HG02885 (cell line): ENCODE measurements at regions not wholly inside any gene's neighbourhood (a gene's known extent, or its start where the extent isn't known, plus 50 kb on each side); places are given as distances from the start of the nearest gene placed in this dataset.
A peak's percentile ranks its signal among the peaks of the same experiment; 100 is the strongest.

Experiments used
- ATAC-seq: cut with Tn5 transposase; IDR thresholded peaks from one replicate; pipeline ENCODE4 v1.9.1; 2021; ENCODE audit warnings: mild to moderate bottlenecking; ENCODE audit not compliant: unreplicated experiment, poor library complexity

DNA sequence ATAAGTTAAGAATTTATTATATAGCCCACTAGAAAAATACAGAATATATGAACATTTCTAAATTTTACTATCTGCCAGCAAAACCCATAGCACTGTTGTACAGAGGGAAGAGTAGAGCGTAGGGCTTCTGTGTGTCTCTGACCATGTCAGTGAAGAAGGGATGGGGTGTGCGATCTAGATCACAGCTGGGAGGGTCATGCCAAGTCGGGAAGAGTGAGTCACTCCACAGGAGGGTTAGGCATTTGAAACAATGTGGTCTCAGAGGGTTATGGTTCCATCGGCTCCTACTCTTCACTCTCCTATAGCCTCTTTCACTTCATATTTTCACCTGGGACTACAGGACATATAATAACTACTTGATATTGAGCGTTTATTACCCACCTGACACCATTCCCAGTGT lies 185.1 kb upstream of the DDHD1 start:
- ATAC-seq: no peak

DNA sequence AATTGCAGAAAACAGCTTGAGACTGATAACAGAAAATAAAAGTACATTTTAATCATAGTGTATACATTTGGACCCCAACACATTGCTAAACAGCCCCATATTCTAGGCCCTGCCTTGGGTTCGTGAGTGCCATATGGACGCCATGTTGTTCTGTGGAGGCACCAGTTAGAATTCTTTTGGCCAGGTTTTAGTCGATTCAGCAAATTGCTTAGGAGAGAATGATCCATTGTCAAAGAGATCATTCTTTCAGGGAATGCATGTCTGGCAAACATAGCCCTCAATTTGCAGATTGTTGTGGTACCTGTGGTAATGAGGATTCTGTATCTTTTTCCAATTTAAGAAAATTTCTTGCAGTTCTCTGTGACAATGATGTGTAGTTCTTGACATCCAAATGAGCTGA lies 183.6 kb upstream of the DDHD1 start:
- no peak for ATAC-seq

DNA sequence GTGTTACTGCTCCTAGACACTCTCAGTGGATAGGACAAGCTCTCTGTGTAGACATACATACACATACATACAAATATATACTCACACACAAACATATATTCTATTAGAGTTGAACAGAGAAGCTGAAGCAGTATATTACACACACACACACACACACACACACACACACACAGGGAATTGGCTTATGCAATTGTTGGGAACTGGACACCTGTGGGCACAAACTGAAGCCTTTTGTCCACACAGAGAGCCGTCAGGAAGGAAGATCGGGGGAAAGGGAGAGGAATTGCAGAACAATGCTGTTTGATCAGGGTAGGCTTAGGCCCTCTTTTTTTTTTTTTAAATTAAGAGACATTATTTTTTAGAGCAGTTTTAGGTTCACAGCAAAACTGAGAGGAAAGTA lies 180.7 kb upstream of the DDHD1 start:
- no peak for ATAC-seq

DNA sequence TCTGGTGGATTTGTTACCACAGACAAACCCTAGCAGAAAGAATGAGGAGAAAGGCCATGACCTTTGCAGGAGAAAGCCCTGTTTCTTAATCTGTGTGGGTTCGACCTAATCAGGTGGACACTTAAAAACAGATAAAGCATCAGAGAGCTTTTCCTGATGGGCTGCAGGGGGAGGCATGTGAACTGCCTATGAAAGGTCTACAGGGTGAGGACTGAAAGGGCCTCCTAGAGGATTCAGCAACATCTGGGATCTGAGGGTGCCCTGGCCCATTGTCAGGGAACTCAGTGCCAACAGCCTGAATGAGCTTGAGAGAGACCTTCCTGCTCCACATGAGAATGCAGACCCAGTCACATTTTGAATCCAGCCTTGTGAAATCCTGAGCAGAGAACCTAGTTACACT lies 178.8 kb upstream of the DDHD1 start:
- no peak for ATAC-seq

DNA sequence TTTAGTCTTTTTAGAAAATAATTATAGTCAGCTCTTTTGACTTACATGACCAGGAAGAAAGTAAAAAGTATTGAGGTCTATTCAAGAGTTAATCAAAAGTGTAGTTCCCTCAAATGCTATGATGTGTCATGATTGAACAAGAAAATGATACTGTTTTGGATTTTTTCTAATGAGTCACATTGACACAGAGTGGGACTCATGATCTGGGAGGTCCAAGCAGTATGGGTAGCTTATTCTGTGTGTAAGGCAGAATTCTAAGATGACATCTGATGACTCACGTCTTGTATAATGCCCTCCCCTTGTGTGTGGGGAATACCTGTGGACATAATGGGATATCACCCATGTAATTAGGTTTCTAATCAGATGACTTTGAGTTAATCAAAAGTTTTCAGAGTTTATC lies 178.1 kb upstream of the DDHD1 start:
- no peak for ATAC-seq

DNA sequence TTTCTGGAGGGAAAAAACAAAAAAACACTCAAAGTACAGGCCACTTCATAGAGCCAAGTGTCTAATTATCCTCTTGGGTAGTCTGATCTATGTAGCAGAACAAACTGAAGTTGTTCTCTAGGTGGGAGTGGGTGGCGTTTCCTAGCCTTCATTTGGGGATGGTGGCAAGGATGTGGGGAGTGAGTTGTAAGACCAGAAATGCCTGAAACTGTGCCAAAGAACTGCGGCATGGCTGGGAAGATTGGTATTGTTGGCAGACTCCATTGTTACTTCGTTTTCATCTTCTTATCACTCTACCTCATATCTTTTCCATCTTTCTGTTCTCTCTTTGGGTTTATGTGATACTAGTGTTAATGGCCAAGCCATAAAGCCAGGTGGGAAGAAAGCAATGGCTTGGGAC lies 177.3 kb upstream of the DDHD1 start:
- ATAC-seq: no peak

DNA sequence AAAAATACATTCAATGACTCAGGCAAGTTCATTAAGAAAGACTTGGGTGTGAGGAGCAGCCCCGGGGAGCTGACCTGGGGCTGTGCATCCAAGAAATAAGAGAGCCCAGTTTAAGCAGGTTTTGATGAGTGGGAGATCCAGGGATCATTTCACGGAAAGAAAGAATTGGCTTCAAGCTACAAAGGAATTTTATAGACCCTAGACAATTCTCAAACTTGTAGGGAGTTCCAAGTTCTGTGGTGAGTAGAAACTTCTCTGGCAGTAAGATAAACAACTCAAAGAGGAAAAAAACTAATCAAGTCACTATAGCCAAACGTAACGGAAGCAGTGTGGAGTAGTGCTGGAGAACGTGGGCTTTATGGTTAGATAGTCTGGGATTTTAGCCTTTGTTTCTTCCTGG lies 175.7 kb upstream of the DDHD1 start:
- ATAC-seq: no peak

DNA sequence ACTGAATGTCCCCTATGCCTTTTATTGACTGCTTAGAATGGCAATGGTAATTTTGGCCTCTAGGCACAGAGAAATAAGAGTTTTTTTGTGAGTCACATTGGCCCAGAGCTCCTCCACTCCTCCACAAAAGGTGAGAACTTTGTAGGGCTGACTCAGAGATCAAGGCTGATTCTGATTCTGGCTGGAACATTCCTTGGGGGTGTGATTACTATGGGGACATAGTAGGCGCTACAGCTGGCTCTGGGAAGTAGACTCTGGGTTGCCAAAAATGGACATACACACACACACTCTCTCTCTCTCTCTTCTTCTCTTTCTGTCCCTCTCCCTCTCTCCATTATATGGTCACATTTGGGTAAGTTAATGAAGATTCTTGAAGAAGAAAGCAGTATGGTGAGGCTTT lies 174.6 kb upstream of the DDHD1 start:
- ATAC-seq: no peak

DNA sequence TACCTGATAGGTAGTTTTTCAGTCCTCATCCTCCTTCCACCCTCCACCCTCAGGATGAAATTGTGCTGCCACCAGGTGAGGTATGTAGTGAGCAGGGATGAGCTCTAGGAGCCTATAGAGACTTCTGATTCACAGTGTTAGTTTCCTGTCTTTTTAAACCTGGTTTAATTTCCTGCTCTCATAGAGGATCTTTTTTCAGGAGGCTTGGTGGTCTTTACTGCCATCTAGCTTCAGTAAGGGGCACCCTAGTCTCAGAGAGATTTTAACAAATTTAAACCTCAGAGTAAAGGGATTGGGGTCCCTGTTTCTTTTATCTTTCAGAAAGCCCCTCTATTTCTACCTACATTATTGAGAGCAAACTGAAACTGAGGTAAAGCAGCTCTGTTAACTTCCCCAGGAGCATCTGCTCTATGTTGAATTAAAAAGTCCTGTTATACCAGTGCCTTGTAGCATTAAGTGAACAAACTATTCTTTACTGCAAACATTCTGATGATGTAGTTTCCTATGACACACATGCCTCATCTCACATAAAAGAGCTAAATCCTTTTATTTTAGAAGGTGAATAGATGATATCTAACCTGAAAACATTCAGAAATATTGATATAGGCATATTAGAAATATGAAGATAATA lies 172.2 kb upstream of the DDHD1 start:
- ATAC-seq: no peak

DNA sequence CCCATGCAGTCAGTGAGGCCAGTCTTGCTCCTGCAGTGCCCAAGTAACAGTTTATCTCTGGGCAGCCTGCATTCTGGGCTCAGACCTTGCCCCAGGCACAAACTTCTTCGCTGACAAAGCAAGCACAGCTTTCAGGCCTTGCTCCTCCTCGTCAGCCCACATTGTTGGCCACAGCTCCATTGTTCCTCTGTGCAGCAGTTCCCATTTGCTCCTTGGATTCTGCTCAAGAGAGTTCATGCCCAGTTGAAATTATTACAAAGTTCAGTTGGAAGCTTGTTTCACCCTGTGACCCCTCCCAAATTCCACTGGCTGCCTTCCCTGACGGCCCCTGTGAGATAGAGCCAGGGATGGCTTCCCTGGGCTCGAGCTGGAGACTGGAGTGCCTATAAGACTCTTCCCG lies 163.4 kb upstream of the DDHD1 start:
- no peak for ATAC-seq

DNA sequence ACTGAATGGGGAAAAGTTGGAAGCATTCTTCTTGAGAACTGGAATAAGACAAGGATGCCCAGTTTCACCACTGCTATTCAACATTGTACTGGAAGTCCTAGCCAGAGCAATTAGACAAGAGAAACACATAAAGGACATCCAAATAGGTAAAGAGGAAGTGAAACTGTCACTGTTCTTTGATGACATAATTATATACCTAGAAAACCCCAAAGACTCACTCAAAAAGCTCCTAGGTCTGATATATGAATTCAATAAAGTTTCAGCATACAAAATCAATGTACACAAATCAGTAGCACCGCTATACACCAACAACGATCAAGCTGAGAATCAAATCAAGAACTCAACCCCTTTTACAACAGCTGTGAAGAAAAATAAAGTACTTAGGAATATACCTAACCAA lies 157.3 kb upstream of the DDHD1 start:
- ATAC-seq: peak; percentile 93

DNA sequence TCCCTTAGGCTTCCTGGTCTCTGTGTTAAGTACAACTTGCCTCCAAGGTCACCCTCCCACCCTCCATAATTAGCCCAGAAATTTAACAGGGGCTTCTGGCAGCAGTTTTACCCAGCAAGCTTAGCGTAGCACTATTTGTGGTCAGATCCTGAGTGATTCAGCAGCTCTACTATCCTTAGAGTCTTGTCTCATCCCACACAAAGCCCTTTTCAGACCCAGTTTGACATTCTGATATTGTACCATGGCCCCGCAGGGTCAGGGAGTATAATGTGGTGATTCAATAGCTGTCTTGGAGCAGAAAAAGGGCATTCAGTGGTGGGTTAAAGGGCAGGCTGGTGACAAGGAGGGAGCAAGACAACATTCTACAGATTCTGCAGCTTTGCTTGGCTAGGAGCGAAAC lies 153.8 kb upstream of the DDHD1 start:
- ATAC-seq: no peak

DNA sequence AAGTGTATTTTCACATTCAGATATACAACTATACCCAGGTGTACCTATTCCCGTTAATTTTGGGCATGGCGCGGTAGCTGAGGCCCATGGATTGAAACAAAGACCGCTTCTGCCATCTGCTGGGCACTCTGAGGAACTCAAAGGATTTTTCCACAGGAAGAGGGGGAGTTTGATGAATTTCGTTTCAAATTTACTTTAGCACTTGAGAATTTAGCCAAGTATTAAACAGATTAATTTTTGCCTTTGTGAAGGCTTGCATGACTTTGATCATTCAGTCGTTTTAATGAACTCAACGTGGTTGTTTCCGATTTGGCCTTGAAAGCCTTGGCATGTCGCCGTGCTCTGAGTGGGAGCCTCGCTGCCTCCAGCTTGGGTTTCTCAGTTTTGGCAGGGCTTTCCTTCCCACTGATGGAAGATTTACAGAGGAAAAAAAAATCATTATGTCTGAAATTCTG lies 153.2 kb upstream of the DDHD1 start:
- no peak for ATAC-seq

DNA sequence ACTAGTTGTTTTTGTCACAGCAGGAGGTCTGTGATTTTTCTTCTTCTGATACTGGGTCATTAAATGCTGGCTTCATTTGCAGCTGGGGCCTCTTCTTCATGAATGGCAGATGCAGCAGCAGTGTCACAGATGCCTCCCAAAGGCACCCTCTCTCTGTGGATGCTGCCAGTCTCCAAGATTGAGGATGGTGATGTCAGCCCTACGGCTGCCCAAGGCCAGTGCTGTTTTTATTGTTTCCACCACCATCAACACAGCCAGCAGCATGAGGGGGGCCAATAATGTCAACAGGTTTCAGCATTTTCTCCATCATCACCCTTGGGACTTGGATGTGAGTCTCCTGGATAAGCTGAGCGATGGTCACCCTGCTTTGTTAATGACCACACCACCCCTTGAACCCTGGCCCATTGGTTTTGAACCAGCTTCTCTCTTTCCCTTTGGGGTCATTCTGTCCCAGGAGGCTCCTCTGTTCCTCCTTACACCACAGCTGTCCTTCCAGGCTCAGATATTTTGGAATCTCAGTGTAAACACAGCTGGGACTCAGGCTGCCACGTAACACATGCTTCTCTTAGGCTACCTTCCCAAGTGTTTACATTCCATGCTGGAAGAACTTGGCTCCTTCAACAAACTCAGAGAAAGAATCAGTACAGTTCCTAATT lies 151.7 kb upstream of the DDHD1 start:
- ATAC-seq: no peak

DNA sequence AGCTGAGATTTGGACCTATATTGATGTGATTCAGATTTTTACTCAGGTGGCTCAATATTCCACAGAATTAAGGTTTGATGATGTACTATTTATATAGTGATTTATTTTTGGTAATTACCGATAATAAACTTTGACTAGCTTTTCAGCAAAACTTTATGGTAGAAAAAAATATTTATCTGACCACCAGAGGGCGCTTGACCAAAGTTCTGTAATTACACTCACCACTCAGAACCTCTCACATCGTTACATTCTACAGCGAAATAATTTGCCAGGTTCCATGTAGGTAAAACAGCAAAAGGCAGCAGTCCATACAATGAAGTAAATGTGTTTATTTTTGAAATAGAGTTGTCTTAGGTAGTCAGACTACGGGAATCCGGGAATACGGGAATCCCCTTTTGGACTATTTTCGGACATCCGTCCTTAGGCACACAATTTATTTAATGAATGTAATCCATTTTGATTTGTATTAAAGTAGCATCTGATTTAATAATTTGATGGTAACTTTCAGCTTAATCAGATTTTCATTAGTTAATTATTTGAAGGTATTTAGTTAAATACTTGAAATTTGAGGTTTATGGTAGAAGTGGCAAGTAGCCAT lies 143.0 kb upstream of the DDHD1 start:
- no peak for ATAC-seq

DNA sequence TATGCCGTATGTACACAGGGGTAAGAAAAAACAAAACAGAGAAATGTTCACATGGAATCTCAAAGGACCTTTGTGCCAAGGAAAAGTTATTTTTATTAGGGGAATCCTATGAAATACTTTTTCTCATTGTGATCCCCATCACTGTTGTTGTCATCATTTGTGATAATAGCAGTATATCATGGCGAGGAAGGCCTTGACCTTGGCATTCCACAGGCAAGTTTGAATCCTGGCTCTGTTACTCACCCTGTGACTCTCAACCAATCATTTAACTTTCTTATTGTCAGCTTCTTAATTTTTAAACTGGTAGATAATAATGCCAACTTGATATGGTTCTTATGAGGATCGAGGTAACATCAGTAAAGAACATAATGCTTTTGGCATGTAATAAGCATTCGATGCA lies 142.2 kb upstream of the DDHD1 start:
- no peak for ATAC-seq

DNA sequence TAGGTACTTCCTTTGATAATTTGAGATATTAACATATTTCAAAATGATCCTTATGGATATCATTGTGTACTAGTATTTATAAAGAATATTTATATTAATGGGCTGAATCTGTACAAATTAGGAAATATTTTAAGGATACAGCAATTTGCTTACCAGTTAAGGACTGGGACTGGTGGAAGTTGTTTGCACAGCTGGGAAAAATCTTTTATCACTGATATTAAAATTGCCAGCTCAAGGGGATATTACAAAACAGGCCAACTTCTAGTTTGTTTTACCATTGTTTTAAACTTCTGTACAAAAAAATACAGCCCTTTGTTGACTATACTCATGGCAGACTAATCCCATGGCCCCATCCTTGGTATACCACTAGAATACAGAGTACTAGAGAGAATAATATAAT lies 133.2 kb upstream of the DDHD1 start:
- no peak for ATAC-seq

DNA sequence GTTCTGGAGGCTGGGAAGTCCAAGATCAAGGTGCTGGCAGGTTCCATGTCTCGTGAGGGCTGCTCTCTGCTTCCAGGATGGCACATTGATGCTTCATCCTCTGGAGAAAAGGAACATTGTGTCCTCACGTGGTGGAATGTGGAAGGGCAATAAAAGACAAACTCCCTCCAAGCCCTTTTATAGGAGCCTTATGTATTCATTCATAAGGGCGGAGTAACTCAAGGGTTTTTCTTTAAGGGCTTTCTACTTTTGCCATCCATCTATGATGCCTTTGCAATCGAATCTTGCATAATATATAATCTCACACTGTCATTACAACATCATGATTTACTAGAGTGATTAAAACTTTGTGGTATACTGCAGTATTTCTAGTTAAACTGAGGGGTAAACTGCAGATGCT lies 132.7 kb upstream of the DDHD1 start:
- no peak for ATAC-seq

DNA sequence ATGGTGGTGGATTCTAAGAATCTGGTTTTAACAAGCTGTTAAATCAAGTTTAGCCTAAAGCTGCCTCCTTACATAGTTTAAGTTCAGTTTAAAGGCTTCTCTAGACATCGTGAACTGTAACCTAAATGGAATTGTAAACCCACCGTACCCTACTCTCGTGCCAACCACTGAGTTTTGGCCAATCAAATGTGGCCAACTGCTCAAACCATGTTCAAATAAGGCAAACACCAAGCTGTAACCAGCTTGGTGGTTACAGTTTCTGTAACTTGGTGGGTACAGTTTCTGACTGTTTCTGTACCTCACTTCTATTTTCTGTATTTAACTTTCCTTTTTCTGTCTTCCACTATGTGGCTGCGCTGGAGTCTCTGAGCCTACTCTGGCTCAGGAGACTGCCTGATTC lies 131.9 kb upstream of the DDHD1 start:
- no peak for ATAC-seq

DNA sequence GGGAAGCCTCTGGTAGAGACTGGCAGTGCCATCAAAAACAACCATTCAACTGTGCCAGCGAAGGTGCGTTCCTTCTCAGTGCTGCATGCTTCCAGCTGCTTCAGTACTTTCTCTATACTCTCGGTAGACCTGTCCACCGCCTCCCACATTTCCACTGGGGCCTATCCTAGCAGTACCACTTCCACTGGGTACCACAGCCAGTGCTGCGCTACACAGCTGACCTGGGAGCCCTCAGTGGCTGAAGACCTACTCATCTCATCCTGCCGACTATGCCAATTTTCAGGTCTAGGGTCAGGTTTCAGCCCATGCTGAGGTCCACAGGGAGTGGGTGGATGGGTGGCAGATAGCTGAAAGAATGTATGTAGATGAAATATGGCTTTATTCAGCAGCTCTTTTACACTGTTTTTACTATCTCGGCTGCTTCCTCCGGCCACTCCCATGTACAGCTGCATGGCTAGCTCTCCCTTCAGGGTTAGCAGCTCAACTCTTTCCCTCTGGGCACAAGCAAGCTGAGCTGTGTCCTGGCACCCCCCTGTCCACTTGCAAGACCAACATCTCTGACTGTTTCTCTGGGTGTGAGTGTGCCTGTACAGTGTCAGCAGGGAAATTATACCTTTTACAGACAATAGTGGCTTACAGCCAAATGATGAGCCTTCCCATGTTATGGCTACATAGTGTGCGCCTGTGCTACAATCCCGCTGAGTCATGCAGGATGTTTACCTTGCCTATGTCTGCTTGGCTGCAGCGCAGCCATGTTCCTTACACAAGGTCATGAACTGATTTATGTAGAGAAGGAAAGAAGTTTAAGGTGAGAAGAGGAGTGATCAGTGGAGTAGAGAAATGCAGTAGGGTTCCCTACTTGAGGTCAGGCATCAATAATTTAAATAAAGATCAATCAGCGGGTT lies 125.7 kb upstream of the DDHD1 start:
- no peak for ATAC-seq

DNA sequence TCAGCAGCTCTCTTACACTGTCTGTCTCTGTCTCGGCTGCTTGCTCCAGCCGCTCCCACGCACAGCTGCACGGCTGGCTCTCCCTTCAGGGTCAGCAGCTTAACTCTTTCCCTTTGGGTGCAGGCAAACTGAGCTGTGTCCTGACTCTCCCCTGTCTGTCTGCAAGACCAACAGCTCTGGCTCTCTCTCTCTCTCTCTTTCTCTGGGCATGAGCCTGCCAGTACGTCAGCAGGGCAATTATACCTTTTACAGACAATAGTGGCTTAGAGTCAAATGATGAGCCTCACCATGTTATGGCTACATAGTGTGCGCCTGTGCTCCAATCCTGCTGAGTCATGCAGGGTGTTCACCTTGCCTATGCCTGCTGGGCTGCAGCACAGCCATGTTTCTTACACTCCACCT lies 120.5 kb upstream of the DDHD1 start:
- ATAC-seq: no peak
